Testis (tissue), 2 donors: ENCODE measurements at regions not wholly inside any gene's neighbourhood (a gene's known extent, or its start where the extent isn't known, plus 50 kb on each side); places are given as distances from the start of the nearest gene placed in this dataset.

Experiments used
- CTCF ChIP-seq, 3 experiments: fragments of 450-650 bp in 2 of 3; fragments of 200-600 bp in 1 of 3; sonication (generic) in 1 of 3; IDR thresholded peaks; one replicate each; pipeline ENCODE4 v1.5.1; 2016 to 2019; ENCODE audit warnings: antibody characterized with exemption in 3 of 3, mild to moderate bottlenecking in 2 of 3, moderate library complexity in 1 of 3
- POLR2A ChIP-seq: fragments of 450-650 bp; IDR thresholded peaks from one replicate; pipeline ENCODE4 v1.6.1; 2017; ENCODE audit warnings: antibody characterized with exemption, mild to moderate bottlenecking, moderate library complexity

GRCh38 chr12:88325076-88325815, 183.1 kb downstream of the TMTC3 start:
- TF ChIP-seq POLR2A, result no peak
- no peak for TF ChIP-seq CTCF (IDR thresholded peaks at IDR 0.05)
